HEK293 (cell line): ENCODE measurements at regions not wholly inside any gene's neighbourhood (a gene's known extent, or its start where the extent isn't known, plus 50 kb on each side); places are given as distances from the start of the nearest gene placed in this dataset.
"Not testable (repeated sequence)": the region's sequence is repeated elsewhere in the genome, so short reads cannot be mapped to it uniquely, and the experiment has no call there.

Source experiments
- CTCF ChIA-PET: fragments of 350-600 bp; formaldehyde crosslinking; extraction: SDS; loops from one replicate; lab custom pipeline; 2021; ENCODE audit warnings: antibody characterized with exemption; lab: Yijun Ruan, JAX
- POLR2A ChIA-PET: fragments of 300-600 bp; formaldehyde crosslinking; extraction: SDS; loops from one replicate; lab custom pipeline; 2020; ENCODE audit warnings: antibody characterized with exemption, inconsistent platforms; lab: Yijun Ruan, JAX
- H3K27ac ChIP-seq: fragments of 200-500 bp; sonication (Bioruptor generic); 2 replicates; pipeline ENCODE4 v1.5.1; 2014; ENCODE audit warnings: low read depth, low read length, control low read depth, inconsistent platforms; ENCODE audit errors: extremely low read depth
- H3K36me3 ChIP-seq, 2 experiments: fragments of 200-500 bp in 1 of 2; sonication (Bioruptor generic) in 1 of 2; 1 replicate in 1 of 2; 2 replicates in 1 of 2; pipeline ENCODE4 v1.5.1; 2014 to 2017; ENCODE audit warnings: inconsistent platforms in 2 of 2, low read length in 2 of 2; ENCODE audit not compliant: control insufficient read depth in 2 of 2, insufficient read depth in 1 of 2
- H3K4me1 ChIP-seq: fragments of 200-500 bp; sonication (Bioruptor generic); 2 replicates; pipeline ENCODE4 v1.5.1; 2014; ENCODE audit warnings: mild to moderate bottlenecking, low read length, inconsistent platforms; ENCODE audit not compliant: control insufficient read depth, insufficient read depth
- H3K4me3 ChIP-seq: 2 replicates; pipeline ENCODE4 v1.5.1; 2011; ENCODE audit warnings: low read depth, mild to moderate bottlenecking, control low read depth, low read length, moderate library complexity
- H3K9me3 ChIP-seq: fragments of 200-500 bp; sonication (Bioruptor generic); 2 replicates; pipeline ENCODE4 v1.5.1; 2014; ENCODE audit warnings: low read depth, low read length, inconsistent platforms; ENCODE audit not compliant: control insufficient read depth, insufficient read depth
- ZBTB20 ChIP-seq: fragments of 450-650 bp; formaldehyde crosslinking; IDR thresholded peaks from 2 replicates; pipeline ENCODE4 v1.5.1; 2016; ENCODE audit warnings: missing biosample characterization, missing genetic modification characterization
- ZBTB7A ChIP-seq: fragments of 450-650 bp; formaldehyde crosslinking; IDR thresholded peaks from 2 replicates; pipeline ENCODE4 v1.5.1; 2016; ENCODE audit warnings: low read depth, missing biosample characterization, missing genetic modification characterization
- ZNF280C ChIP-seq: fragments of 450-650 bp; formaldehyde crosslinking; IDR thresholded peaks from 2 replicates; pipeline ENCODE4 v1.5.1; 2016; ENCODE audit warnings: missing biosample characterization, missing genetic modification characterization
- ZNF354C ChIP-seq: fragments of 450-650 bp; formaldehyde crosslinking; IDR thresholded peaks from 2 replicates; pipeline ENCODE4 v1.5.1; 2016; ENCODE audit warnings: missing biosample characterization, missing genetic modification characterization, low read depth, borderline replicate concordance
- ZNF366 ChIP-seq: fragments of 450-650 bp; formaldehyde crosslinking; conservative IDR thresholded peaks from 2 replicates; pipeline ENCODE4 v1.5.1; 2016; ENCODE audit warnings: missing biosample characterization, missing genetic modification characterization
- ZNF37A ChIP-seq: fragments of 450-650 bp; IDR thresholded peaks from 2 replicates; pipeline ENCODE4 v1.5.1; 2018; ENCODE audit warnings: missing biosample characterization, missing genetic modification characterization
- ZNF513 ChIP-seq: fragments of 450-650 bp; IDR thresholded peaks from 2 replicates; pipeline ENCODE4 v1.5.1; 2018; ENCODE audit warnings: missing biosample characterization, missing genetic modification characterization
- ZNF529 ChIP-seq: fragments of 450-650 bp; formaldehyde crosslinking; IDR thresholded peaks from 2 replicates; pipeline ENCODE4 v1.5.1; 2017; ENCODE audit warnings: missing genetic modification characterization, missing biosample characterization; ENCODE audit not compliant: insufficient replicate concordance
- ZNF558 ChIP-seq: fragments of 450-650 bp; formaldehyde crosslinking; IDR thresholded peaks from 2 replicates; pipeline ENCODE4 v1.5.1; 2016; ENCODE audit warnings: missing biosample characterization, missing genetic modification characterization
- ZNF645 ChIP-seq: fragments of 450-650 bp; formaldehyde crosslinking; IDR thresholded peaks from 2 replicates; pipeline ENCODE4; 2016; ENCODE audit warnings: missing biosample characterization, missing genetic modification characterization

GRCh38 chr6:144665932-144666450 is 380.9 kb downstream of the UTRN start (continued):
- TF ChIP-seq ZNF280C (tag by site-specific recombination) (no peak), ZNF354C (no peak), ZNF366 (tag by site-specific recombination) (no peak), ZBTB20 (tag by site-specific recombination) (no peak), ZNF37A (tag by site-specific recombination) (no peak), ZNF529 (no peak)

GRCh38 chr6:144666781-144667180 is 381.6 kb downstream of the UTRN start:
- Histone ChIP-seq H3K4me1 (peaks cover 6% of the 10 kb centered on the region; the same call in 1 of the 2 replicates), H3K9me3 (no peaks in the 10 kb centered on the region), H3K27ac (no peak overlapping the region), H3K36me3 (no peaks in the 10 kb centered on the region), H3K4me3 (no peak overlapping the region)
- ChIA-PET CTCF (interaction anchor here (0.5 to 1.0 kb wide), 2 partner anchors 25 to 89 kb away, joined by 3 read pairs; no protein-coding TSS in a partner anchor), POLR2A (no interaction called here)
- peak; percentile 58 for TF ChIP-seq ZNF513 (tag by site-specific recombination)
- TF ChIP-seq ZNF645 = no peak

- no peaks in the 10 kb centered on the region for H3K9me3 ChIP-seq
- H3K4me1 ChIP-seq = peaks cover 3% of the 10 kb centered on the region; the same call in 1 of the 2 replicates
- CTCF ChIA-PET = interaction anchor here (0.5 to 0.8 kb wide), 3 partner anchors 88 to 726 kb away, joined by 3 read pairs; no protein-coding TSS in a partner anchor
- POLR2A ChIA-PET = no interaction called here
- H3K4me3 ChIP-seq = no peak overlapping the region
- no peak for TF ChIP-seq ZBTB7A (tag by site-specific recombination)
- no peak overlapping the region for H3K27ac ChIP-seq
- H3K36me3 ChIP-seq = no peaks in the 10 kb centered on the region
Measured at GRCh38 chr6:144667532-144668503, 382.7 kb downstream of the UTRN start.

- H3K27ac ChIP-seq, H3K4me3 ChIP-seq, H3K36me3 ChIP-seq, H3K9me3 ChIP-seq, POLR2A ChIA-PET, CTCF ChIA-PET, H3K4me1 ChIP-seq: not testable (repeated sequence)
- TF ChIP-seq ZNF558 (tag by site-specific recombination) = peak; percentile 98
Measured at GRCh38 chr6:144670259-144670658, 385.1 kb downstream of the UTRN start.
